ENCODE measurements at regions not wholly inside any gene's neighbourhood (a gene's known extent, or its start where the extent isn't known, plus 50 kb on each side); places are given as distances from the start of the nearest gene placed in this dataset.

- no peak for TF ChIP-seq FOXM1 (IDR thresholded peaks at IDR 0.05; ENCODE audit: low read depth, low read length)
- no peak for TF ChIP-seq ZNF687 (IDR thresholded peaks at IDR 0.05)
- TF ChIP-seq EZH2 (IDR thresholded peaks at IDR 0.05; ENCODE audit: borderline replicate concordance, control insufficient read depth, low read depth, low read length): no peak
- no peak for TF ChIP-seq ZNF217 (IDR thresholded peaks at IDR 0.05)
- no peak for TF ChIP-seq CREB1 (IDR thresholded peaks at IDR 0.05; ENCODE audit: low read depth)
- TF ChIP-seq IRF3 (IDR thresholded peaks at IDR 0.05): no peak
- no peak for TF ChIP-seq ZNF384 (IDR thresholded peaks at IDR 0.05; ENCODE audit: borderline replicate concordance, low read depth, low read length)
- no peak for TF ChIP-seq KDM1A (IDR thresholded peaks at IDR 0.05; ENCODE audit: borderline replicate concordance)
- TF ChIP-seq RCOR1 (conservative IDR thresholded peaks at IDR 0.05; ENCODE audit: low read depth, low read length): no peak
- TF ChIP-seq ZNF24 (IDR thresholded peaks at IDR 0.05): no peak
- no peak for TF ChIP-seq FOS (IDR thresholded peaks at IDR 0.05; ENCODE audit: borderline replicate concordance, extremely low read depth, insufficient read length)
- TF ChIP-seq TARDBP (IDR thresholded peaks at IDR 0.05; ENCODE audit: borderline replicate concordance): no peak
- no peak for TF ChIP-seq MTA3 (IDR thresholded peaks at IDR 0.05; ENCODE audit: borderline replicate concordance, low read length)
- TF ChIP-seq RUNX3 (IDR thresholded peaks at IDR 0.05; ENCODE audit: low read length): no peak
- TF ChIP-seq REST (IDR thresholded peaks at IDR 0.05; ENCODE audit: low read depth, low read length): no peak
- no peak for TF ChIP-seq MYB (IDR thresholded peaks at IDR 0.05; ENCODE audit: borderline replicate concordance, low read depth, low read length)
- TF ChIP-seq ZNF274 (IDR thresholded peaks at IDR 0.05; ENCODE audit: insufficient read depth, insufficient read length): no peak
- TF ChIP-seq NR2C2 (IDR thresholded peaks at IDR 0.05; ENCODE audit: borderline replicate concordance, control insufficient read depth, insufficient read length, low read depth): no peak
- in situ Hi-C loops (cut with MboI) (no loop called here), intact Hi-C loops (cut with micrococcal nuclease; ENCODE audit: unreplicated experiment) (no loop called here)
- ChIA-PET POLR2A (no interaction called here), CTCF (no interaction called here), RAD21 (ENCODE audit: unreplicated experiment) (no interaction called here), SMC1A (ENCODE audit: uncharacterized antibody, unreplicated experiment) (interaction anchor here (1.0 kb wide), 1 partner anchor 141 kb away, joined by 3 read pairs; no protein-coding TSS in a partner anchor)
- H3K4me3 ChIP-seq: no peak overlapping the region
- H3K36me3 ChIP-seq (ENCODE audit: control insufficient read depth in 2 of 2, insufficient read depth in 2 of 2, low read length in 1 of 2): no peaks in the 10 kb centered on the region
- DNase-seq (ENCODE audit: low read depth, low spot score) (no peak), FAIRE-seq (no peak), ATAC-seq (no peak)
- H3K9me3 ChIP-seq (replicated peaks; ENCODE audit: control insufficient read depth, insufficient read depth, low read length): no peaks in the 10 kb centered on the region
- H4K20me1 ChIP-seq (ENCODE audit: control insufficient read depth, insufficient read depth): no peaks in the 10 kb centered on the region
- no peak overlapping the region for H3K9ac ChIP-seq (ENCODE audit: control insufficient read depth, insufficient read depth, low read length)
- BruUV-seq (replicated peaks): no TSS peak
- no peak overlapping the region for H3K4me2 ChIP-seq (ENCODE audit: control insufficient read depth, insufficient read depth)
- no peak overlapping the region for H3K27ac ChIP-seq (ENCODE audit: control insufficient read depth, insufficient read depth)
- no peaks in the 10 kb centered on the region for H3K27me3 ChIP-seq (replicated peaks in 1 of 2; ENCODE audit: control insufficient read depth in 2 of 2, insufficient read depth in 2 of 2, low read length in 1 of 2)
- H2AFZ ChIP-seq (ENCODE audit: control insufficient read depth, low read depth, low read length): no peak overlapping the region
- H3K79me2 ChIP-seq (ENCODE audit: control insufficient read depth, insufficient read depth, low read length): no peaks in the 10 kb centered on the region
- H3K4me1 ChIP-seq (ENCODE audit: control insufficient read depth, insufficient read depth, low read length): no peaks in the 10 kb centered on the region
- WGBS (ENCODE audit: insufficient coverage, insufficient replicate concordance, low lambda C conversion rate, missing lambda C conversion rate): 36% methylated on average over 3 of the region's 3 CpGs
Measured at GRCh38 chr13:85462792-85463425, 336.3 kb downstream of the SLITRK6 start.
